C4-2B (cell line): ENCODE measurements at regions not wholly inside any gene's neighbourhood (a gene's known extent, or its start where the extent isn't known, plus 50 kb on each side); places are given as distances from the start of the nearest gene placed in this dataset.

ENCODE experiments used
- CTCF ChIP-seq: fragments of 450-650 bp; conservative IDR thresholded peaks from 2 replicates; pipeline ENCODE4 v1.5.1; 2017; ENCODE audit warnings: mild to moderate bottlenecking
- ZFX ChIP-seq: fragments of 450-650 bp; IDR thresholded peaks from 2 replicates; pipeline ENCODE4 v1.6.1; 2017

DNA sequence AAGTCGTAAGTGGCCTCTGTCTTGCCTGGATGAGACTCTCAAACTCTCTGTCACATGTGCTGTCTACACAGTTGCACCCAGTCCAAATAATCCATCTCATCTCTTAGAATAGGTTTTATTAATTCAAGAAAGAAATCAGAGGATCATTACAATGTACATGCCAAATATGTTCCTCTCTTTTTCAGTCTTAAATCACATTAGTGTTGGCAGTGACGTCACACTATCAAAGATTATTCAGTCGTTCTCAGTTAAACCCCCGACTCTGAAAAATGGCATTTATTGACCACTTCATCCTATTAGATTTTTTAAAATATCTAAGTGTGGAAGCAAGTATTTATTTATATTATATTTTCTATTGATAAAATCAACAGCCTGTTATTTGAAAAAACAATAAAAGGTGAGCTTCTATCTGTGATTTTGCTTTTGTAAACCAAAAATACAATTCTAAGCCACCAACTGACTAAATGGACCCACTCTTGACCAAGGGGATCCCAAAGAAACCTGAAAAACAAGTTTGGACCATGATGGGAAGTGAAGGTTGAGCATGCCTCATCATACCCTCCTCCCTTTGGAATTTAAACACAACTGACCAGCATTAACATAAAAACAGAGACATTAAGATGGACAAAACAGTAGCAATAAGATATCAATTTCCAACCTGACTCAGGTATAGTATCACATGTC, 1894.4 kb upstream of the LRRTM1 start:
- TF ChIP-seq CTCF, result no peak
- no peak for TF ChIP-seq ZFX
